Transverse colon (tissue), 4 donors: ENCODE measurements at regions not wholly inside any gene's neighbourhood (a gene's known extent, or its start where the extent isn't known, plus 50 kb on each side); places are given as distances from the start of the nearest gene placed in this dataset.

ENCODE experiments used
- DNase-seq: peaks from one replicate; pipeline ENCODE4 v3.0.0-alpha.2; 2019
- H3K27ac ChIP-seq, 4 donors: fragments of 200-600 bp; sonication (generic); 2 replicates each; pipeline ENCODE4 v1.5.1; 2016 to 2018; ENCODE audit warnings: inconsistent platforms in 4 of 4
- H3K27me3 ChIP-seq: fragments of 200-600 bp; sonication (generic); 2 replicates; pipeline ENCODE4 v1.5.1; 2017; ENCODE audit warnings: inconsistent platforms
- H3K36me3 ChIP-seq, 4 donors: fragments of 200-600 bp; sonication (generic); 2 replicates each; pipeline ENCODE4 v1.5.1; 2017 to 2019; ENCODE audit warnings: inconsistent platforms in 4 of 4
- H3K4me1 ChIP-seq, 4 donors: fragments of 200-600 bp; sonication (generic); 2 replicates each; pipeline ENCODE4 v1.5.1; 2017 to 2020; ENCODE audit warnings: inconsistent platforms in 4 of 4
- H3K4me3 ChIP-seq, 4 donors: fragments of 200-600 bp; sonication (generic); 1 replicate in 1 of 4; 2 replicates in 3 of 4; pipeline versions ENCODE4 v1.5.1 to v1.6.1; 2017 to 2019; ENCODE audit warnings: inconsistent platforms in 4 of 4
- H3K9me3 ChIP-seq, 2 donors: fragments of 200-600 bp; sonication (generic); 2 replicates each; pipeline ENCODE4 v1.5.1; 2017 to 2019; ENCODE audit warnings: inconsistent platforms in 2 of 2
- EP300 ChIP-seq: sonication (generic); formaldehyde crosslinking; IDR thresholded peaks from one replicate; pipeline ENCODE4 v1.6.1; 2017; ENCODE audit warnings: antibody characterized with exemption, low read depth
- POLR2A ChIP-seq: fragments of 450-650 bp; IDR thresholded peaks from one replicate; pipeline ENCODE4 v1.6.1; 2016; ENCODE audit warnings: antibody characterized with exemption, mild to moderate bottlenecking, moderate library complexity
- POLR2AphosphoS5 ChIP-seq, 3 donors: sonication (generic); formaldehyde crosslinking; IDR thresholded peaks; one replicate each; pipeline ENCODE4 v1.6.1; 2016; ENCODE audit warnings: antibody characterized with exemption in 3 of 3
- WGBS, 2 donors: methylation state at CpG; one replicate each; pipeline ENCODE4 v1.1.5; 2018; ENCODE audit warnings: low coverage in 1 of 2; 5-methylcytosine and 5-hydroxymethylcytosine counted together
- in situ Hi-C, 4 donors: fragments of 200-750 bp; cut with MboI; loops; one replicate each; pipeline versions ENCODE4 v1.15.0 to v1.15.1; 2017; ENCODE audit warnings: low sequenced_read_pairs in 3 of 4, low pct_ligation_motif_present in 1 of 4, low pct_unique_long_range_greater_than_20kb in 1 of 4
- intact Hi-C: fragments of 100-400 bp; cut with DNase I; formaldehyde crosslinking; loops from one replicate; pipeline ENCODE4 v1.15.1; 2023; ENCODE audit warnings: low total_unique reads
- TF ChIP-seq, protein P1 (sequence below), 5 experiments: fragments of 200-600 bp in 3 of 5; fragments of 450-650 bp in 2 of 5; sonication (generic) in 3 of 5; IDR thresholded peaks; 1 replicate in 2 of 5; 2 replicates in 3 of 5; pipeline ENCODE4 v1.5.1; 2016 to 2017; ENCODE audit warnings: antibody characterized with exemption in 5 of 5, inconsistent platforms in 3 of 5, mild to moderate bottlenecking in 2 of 5, moderate library complexity in 1 of 5

DNA sequence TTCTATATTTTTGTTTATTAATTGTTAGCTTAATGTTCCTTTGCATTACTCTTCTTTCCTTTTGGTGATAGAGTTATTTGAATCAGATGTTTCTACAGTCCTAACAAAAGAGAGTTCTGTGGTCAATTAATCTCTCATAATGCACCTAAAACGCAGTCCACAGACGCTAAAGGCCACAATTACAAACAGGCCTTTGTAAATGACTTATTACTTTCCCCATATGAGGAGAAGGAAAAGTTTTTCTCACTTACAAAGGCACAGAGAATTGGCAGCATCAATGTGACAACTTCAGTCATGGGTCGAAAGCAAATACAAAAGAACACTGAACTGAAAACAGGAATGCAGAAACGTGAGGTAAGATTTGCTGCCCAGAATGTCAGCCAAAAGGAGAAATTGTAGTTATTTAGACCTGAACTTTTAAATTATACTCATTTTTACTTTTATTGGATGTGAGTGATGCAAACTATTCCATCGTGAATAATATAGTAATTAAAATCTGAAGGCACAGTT lies 142.0 kb upstream of the SYT10 start:
- 55 to 64% methylated on average over 5 of the region's 5 CpGs for WGBS, 2 donors
- intact Hi-C loops = no loop called here
- Histone ChIP-seq H3K27me3 (no peaks in the 10 kb centered on the region), H3K27ac (no peak overlapping the region), H3K36me3 (no peaks in the 10 kb centered on the region), H3K4me3 (no peak overlapping the region), H3K9me3 (no peaks in the 10 kb centered on the region), H3K4me1 (no peaks in the 10 kb centered on the region)
- in situ Hi-C loops = no loop called here
- TF ChIP-seq, protein P1, sequence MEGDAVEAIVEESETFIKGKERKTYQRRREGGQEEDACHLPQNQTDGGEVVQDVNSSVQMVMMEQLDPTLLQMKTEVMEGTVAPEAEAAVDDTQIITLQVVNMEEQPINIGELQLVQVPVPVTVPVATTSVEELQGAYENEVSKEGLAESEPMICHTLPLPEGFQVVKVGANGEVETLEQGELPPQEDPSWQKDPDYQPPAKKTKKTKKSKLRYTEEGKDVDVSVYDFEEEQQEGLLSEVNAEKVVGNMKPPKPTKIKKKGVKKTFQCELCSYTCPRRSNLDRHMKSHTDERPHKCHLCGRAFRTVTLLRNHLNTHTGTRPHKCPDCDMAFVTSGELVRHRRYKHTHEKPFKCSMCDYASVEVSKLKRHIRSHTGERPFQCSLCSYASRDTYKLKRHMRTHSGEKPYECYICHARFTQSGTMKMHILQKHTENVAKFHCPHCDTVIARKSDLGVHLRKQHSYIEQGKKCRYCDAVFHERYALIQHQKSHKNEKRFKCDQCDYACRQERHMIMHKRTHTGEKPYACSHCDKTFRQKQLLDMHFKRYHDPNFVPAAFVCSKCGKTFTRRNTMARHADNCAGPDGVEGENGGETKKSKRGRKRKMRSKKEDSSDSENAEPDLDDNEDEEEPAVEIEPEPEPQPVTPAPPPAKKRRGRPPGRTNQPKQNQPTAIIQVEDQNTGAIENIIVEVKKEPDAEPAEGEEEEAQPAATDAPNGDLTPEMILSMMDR (IDR thresholded peaks at IDR 0.05) = no peak
- TF ChIP-seq POLR2AphosphoS5 (IDR thresholded peaks at IDR 0.05) = no peak
- TF ChIP-seq POLR2A = no peak
- TF ChIP-seq EP300 = no peak
- no peak for DNase-seq

DNA sequence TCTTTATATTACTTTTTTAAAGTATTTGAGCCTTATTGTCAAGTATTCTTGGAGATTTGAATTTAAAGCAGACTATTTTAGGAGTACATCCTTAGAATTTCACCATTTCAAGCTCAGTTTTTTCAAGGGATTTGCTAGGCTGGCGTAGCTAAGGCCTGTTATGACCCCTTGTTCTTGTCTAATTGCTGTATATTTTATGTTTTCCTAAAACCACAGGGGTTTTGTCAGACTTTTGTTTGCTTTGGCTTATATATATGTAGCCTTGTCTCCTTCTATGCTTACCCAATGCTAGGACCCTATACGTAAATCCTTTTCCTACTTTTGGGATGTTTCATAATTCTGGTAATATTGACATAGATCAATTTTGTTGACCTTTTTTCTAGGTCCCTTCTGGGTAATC lies 147.0 kb upstream of the SYT10 start:
- H3K27ac ChIP-seq = no peak overlapping the region
- intact Hi-C loops = no loop called here
- no peaks in the 10 kb centered on the region for H3K4me1 ChIP-seq
- no peak overlapping the region for H3K4me3 ChIP-seq
- TF ChIP-seq EP300 (no peak), POLR2A (no peak), POLR2AphosphoS5 (IDR thresholded peaks at IDR 0.05) (no peak)
- TF ChIP-seq, protein P1 (IDR thresholded peaks at IDR 0.05) = no peak
- in situ Hi-C loops = no loop called here
- H3K9me3 ChIP-seq = no peaks in the 10 kb centered on the region
- no peaks in the 10 kb centered on the region for H3K36me3 ChIP-seq
- 80 to 86% methylated on average over 2 of the region's 2 CpGs for WGBS, 2 donors
- no peak for DNase-seq
- no peaks in the 10 kb centered on the region for H3K27me3 ChIP-seq

DNA sequence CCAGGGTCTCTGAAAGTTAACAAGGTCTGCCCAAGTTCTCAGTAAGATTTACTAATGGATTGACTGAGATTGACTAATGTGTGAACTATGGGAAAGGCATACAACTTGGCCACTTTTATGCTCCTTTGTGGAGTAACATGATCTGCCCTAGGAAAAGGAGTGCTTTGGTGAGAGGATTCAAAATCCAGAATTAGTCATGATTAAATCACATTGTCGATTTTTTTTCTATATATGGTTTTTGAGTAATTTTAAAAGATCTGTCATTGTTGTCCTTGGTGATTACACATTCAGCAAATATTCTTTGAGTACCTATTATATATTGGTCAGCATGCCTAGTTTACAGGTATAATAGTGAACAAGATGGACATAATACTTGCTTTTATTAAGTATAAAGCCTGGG lies 147.7 kb upstream of the SYT10 start:
- 74 to 91% methylated on average over 1 of the region's 1 CpG for whole genome bisulfite sequencing, 2 donors
- intact Hi-C loops (no loop called here), in situ Hi-C loops (no loop called here)
- Histone ChIP-seq H3K4me1 (no peaks in the 10 kb centered on the region), H3K4me3 (no peak overlapping the region), H3K27me3 (no peaks in the 10 kb centered on the region), H3K27ac (no peak overlapping the region), H3K9me3 (no peaks in the 10 kb centered on the region), H3K36me3 (no peaks in the 10 kb centered on the region)
- TF ChIP-seq, protein P1 (IDR thresholded peaks at IDR 0.05) = no peak
- TF ChIP-seq POLR2AphosphoS5 (IDR thresholded peaks at IDR 0.05) (no peak), EP300 (no peak), POLR2A (no peak)
- no peak for DNase-seq

DNA sequence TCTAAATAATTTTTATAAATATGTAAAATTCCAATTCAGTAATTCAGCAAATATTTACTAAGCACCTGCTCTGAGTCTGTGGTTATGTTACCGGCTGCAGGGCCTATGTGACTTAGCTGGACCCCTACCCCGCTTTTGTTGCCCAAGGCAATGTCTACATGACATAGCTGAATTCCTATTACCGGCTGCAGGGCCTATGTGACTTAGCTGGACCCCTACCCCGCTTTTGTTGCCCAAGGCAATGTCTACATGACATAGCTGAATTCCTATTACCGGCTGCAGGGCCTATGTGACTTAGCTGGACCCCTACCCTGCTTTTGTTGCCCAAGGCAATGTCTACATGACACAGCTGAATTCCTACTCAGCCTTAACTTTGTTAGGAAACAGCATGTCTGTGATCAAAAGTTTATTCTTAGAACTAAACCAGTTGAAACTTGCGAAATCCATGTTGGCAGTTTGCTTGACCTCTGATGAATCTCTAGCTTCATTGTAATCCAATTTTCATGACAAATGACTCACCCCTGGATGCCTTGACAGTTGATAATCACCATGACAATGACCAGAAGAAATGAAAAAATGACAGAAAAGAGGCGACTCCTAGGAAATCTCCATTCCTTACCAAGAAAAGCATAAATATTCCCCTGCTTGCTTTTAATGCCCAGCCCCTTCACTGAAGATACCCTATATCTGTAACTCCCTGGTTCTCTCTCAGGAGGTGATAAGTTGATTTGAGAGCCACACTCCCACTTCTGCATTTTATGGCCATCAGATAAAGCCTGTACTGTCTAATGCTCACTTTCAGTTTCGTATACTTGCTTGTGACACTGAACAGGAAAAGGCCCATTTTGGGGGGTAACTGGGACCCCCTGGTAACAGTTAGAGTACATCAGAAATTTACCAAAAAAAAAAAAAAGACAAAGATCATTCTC lies 148.4 kb upstream of the SYT10 start:
- intact Hi-C loops (no loop called here), in situ Hi-C loops (no loop called here)
- Histone ChIP-seq H3K4me3 (no peak overlapping the region), H3K4me1 (no peaks in the 10 kb centered on the region), H3K9me3 (no peaks in the 10 kb centered on the region), H3K27ac (no peak overlapping the region), H3K27me3 (no peaks in the 10 kb centered on the region), H3K36me3 (no peaks in the 10 kb centered on the region)
- TF ChIP-seq POLR2AphosphoS5 (IDR thresholded peaks at IDR 0.05) (no peak), EP300 (no peak), POLR2A (no peak)
- TF ChIP-seq, protein P1 (IDR thresholded peaks at IDR 0.05) = no peak
- 38 to 61% methylated on average over 4 to 8 of the region's 8 CpGs for WGBS, 2 donors
- DNase-seq = no peak
